ENCODE measurements at regions not wholly inside any gene's neighbourhood (a gene's known extent, or its start where the extent isn't known, plus 50 kb on each side); places are given as distances from the start of the nearest gene placed in this dataset.

DNA sequence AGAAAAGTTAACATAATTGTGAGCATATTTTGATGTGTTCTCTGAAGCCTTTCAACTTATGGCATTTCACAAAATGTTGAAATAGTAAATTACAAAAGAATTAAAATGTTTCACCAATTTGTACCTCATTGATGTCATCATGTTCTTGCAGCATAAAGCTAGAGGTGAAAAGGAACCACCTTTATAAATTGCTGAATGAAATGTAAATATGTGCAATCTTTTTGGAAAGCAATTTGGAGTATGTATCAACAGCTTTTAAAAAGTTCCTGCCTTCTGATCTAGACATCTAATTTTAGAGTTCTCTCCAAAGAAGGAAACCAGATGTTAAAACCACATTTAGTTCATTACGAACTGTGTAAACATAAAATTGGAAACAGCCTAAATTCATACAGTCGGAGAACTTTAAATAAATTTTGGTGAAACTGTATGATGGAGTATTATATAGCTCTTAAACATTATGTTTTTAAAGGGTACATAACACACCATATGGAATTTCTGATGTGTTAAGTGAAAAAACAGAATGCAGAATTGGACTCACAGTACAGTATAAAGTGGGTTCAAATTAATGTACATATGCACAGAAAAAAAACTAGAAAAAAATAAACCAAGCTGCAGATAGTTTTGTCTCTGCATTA lies 311.2 kb upstream of the NAALADL2 start:
- H3K4me1 ChIP-seq (ENCODE audit: control insufficient read depth, insufficient read depth, low read length): no peaks in the 10 kb centered on the region
- no peak for TF ChIP-seq HCFC1 (IDR thresholded peaks at IDR 0.05; ENCODE audit: low read length)
- no peaks in the 10 kb centered on the region for H3K27me3 ChIP-seq (replicated peaks in 1 of 2; ENCODE audit: control insufficient read depth in 2 of 2, insufficient read depth in 2 of 2, low read length in 1 of 2)
- H3K9me3 ChIP-seq (replicated peaks; ENCODE audit: control insufficient read depth, insufficient read depth, low read length): no peaks in the 10 kb centered on the region
- no peak overlapping the region for H3K4me2 ChIP-seq (ENCODE audit: control insufficient read depth, insufficient read depth)
- SMC1A ChIA-PET (ENCODE audit: uncharacterized antibody, unreplicated experiment): no interaction called here
- intact Hi-C loops (cut with micrococcal nuclease; ENCODE audit: unreplicated experiment) (no loop called here), in situ Hi-C loops (cut with MboI) (no loop called here)
- CTCF ChIA-PET: no interaction called here
- ATAC-seq (no peak), DNase-seq (ENCODE audit: low read depth, low spot score) (no peak), FAIRE-seq (no peak)
- POLR2A ChIA-PET: interaction anchor here (0.6 kb wide), 1 partner anchor 13 kb away, joined by 3 read pairs; no protein-coding TSS in a partner anchor
- H3K4me3 ChIP-seq: no peak overlapping the region
- H3K79me2 ChIP-seq (ENCODE audit: control insufficient read depth, insufficient read depth, low read length): no peaks in the 10 kb centered on the region
- no peak overlapping the region for H3K9ac ChIP-seq (ENCODE audit: control insufficient read depth, insufficient read depth, low read length)
- no peak overlapping the region for H2AFZ ChIP-seq (ENCODE audit: control insufficient read depth, low read depth, low read length)
- BruUV-seq (replicated peaks): no TSS peak
- WGBS (ENCODE audit: insufficient coverage, insufficient replicate concordance, low lambda C conversion rate, missing lambda C conversion rate): 9% methylated on average over 2 of the region's 2 CpGs
- H3K36me3 ChIP-seq (ENCODE audit: control insufficient read depth in 2 of 2, insufficient read depth in 2 of 2, low read length in 1 of 2): no peaks in the 10 kb centered on the region
- H3K27ac ChIP-seq (ENCODE audit: control insufficient read depth, insufficient read depth): no peak overlapping the region
- no peaks in the 10 kb centered on the region for H4K20me1 ChIP-seq (ENCODE audit: control insufficient read depth, insufficient read depth)
- RAD21 ChIA-PET (ENCODE audit: unreplicated experiment): no interaction called here

DNA sequence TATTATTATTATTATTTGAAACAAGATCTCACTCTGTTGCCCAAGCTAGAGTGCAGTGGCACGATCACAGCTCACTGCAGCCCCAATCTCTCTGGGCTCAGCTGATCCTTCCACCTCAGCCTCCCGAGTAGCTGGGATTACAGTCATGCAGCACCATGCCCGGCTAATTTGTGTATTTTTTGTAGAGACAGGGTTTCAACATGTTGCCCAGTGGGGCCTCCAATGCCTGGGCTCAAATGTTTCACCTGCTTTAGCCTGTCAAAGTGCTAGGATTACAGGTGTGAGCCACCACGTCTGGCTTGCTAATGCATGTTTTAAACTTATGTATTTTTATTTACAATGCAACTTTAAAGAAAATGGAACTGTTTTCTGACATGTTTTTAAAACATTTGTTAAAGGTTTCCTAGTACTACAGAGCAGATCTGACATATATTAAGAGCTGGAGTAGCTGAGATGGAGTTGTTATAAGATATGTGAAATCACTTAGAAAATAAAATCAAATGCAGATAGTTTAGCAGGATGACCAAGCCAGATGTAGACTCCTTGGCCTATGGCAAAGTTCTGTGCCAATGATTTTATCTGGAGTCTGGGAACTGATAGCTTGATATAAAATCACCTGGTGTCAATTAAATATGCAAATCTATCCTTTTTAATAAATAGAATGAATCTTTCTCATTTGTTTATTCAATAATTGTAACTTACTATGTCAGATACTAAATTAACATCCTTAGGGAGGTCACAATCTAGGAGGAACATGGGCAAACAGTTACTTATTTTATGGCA lies 310.1 kb upstream of the NAALADL2 start:
- CTCF ChIA-PET: no interaction called here
- no peak for ATAC-seq
- RAD21 ChIA-PET (ENCODE audit: unreplicated experiment): no interaction called here
- no TSS peak for BruUV-seq (replicated peaks)
- in situ Hi-C loops (cut with MboI) (no loop called here), intact Hi-C loops (cut with micrococcal nuclease; ENCODE audit: unreplicated experiment) (no loop called here)
- Histone ChIP-seq H2AFZ (ENCODE audit: control insufficient read depth, low read depth, low read length) (no peak overlapping the region), H3K79me2 (ENCODE audit: control insufficient read depth, insufficient read depth, low read length) (no peaks in the 10 kb centered on the region), H3K4me3 (no peak overlapping the region), H3K9me3 (replicated peaks; ENCODE audit: control insufficient read depth, insufficient read depth, low read length) (no peaks in the 10 kb centered on the region), H3K27me3 (replicated peaks in 1 of 2; ENCODE audit: control insufficient read depth in 2 of 2, insufficient read depth in 2 of 2, low read length in 1 of 2) (no peaks in the 10 kb centered on the region), H3K27ac (ENCODE audit: control insufficient read depth, insufficient read depth) (no peak overlapping the region), H4K20me1 (ENCODE audit: control insufficient read depth, insufficient read depth) (no peaks in the 10 kb centered on the region), H3K36me3 (ENCODE audit: control insufficient read depth in 2 of 2, insufficient read depth in 2 of 2, low read length in 1 of 2) (no peaks in the 10 kb centered on the region), H3K4me2 (ENCODE audit: control insufficient read depth, insufficient read depth) (no peak overlapping the region), H3K9ac (ENCODE audit: control insufficient read depth, insufficient read depth, low read length) (no peak overlapping the region), H3K4me1 (ENCODE audit: control insufficient read depth, insufficient read depth, low read length) (no peaks in the 10 kb centered on the region)
- TF ChIP-seq BCL11A (IDR thresholded peaks at IDR 0.05; ENCODE audit: low read depth, low read length) (no peak), E2F4 (IDR thresholded peaks at IDR 0.05; ENCODE audit: low read depth, low read length) (no peak), GABPA (IDR thresholded peaks at IDR 0.05; ENCODE audit: low read depth) (no peak), POLR2AphosphoS2 (IDR thresholded peaks at IDR 0.05; ENCODE audit: low read depth, low read length) (no peak), MYB (IDR thresholded peaks at IDR 0.05; ENCODE audit: borderline replicate concordance, low read depth, low read length) (no peak), FOXM1 (IDR thresholded peaks at IDR 0.05; ENCODE audit: low read depth, low read length) (no peak), ESRRA (IDR thresholded peaks at IDR 0.05; ENCODE audit: low read length) (no peak), STAT1 (conservative IDR thresholded peaks at IDR 0.05) (no peak)
- POLR2A ChIA-PET: no interaction called here
- no peak for FAIRE-seq
- no peak for DNase-seq (ENCODE audit: low read depth, low spot score)
- SMC1A ChIA-PET (ENCODE audit: uncharacterized antibody, unreplicated experiment): no interaction called here
- 5% methylated on average over 4 of the region's 4 CpGs for WGBS (ENCODE audit: insufficient coverage, insufficient replicate concordance, low lambda C conversion rate, missing lambda C conversion rate)
